IMR-90 (cell line): ENCODE measurements at regions not wholly inside any gene's neighbourhood (a gene's known extent, or its start where the extent isn't known, plus 50 kb on each side); places are given as distances from the start of the nearest gene placed in this dataset.

Experiments used
- ATAC-seq: fragments of 200-7000 bp; cut with Tn5 transposase; 2 replicates; pipeline ENCODE4 v1.9.1; 2020; ENCODE audit warnings: low read depth, mild to moderate bottlenecking, moderate library complexity
- BruUV-seq: library from RNA; stranded (reverse); fragments of 400-500 nt; replicated peaks from 2 replicates; lab custom pipeline; 2021; lab: Mats Ljungman, UMichigan
- CTCF ChIA-PET: fragments of 300-600 bp; formaldehyde crosslinking; extraction: SDS; loops from one replicate; lab custom pipeline; 2021; ENCODE audit warnings: antibody characterized with exemption; lab: Yijun Ruan, JAX
- POLR2A ChIA-PET: fragments of 300-600 bp; sonication (Branson Sonifier 250); formaldehyde crosslinking; loops from one replicate; lab custom pipeline; 2022; ENCODE audit warnings: antibody characterized with exemption; ENCODE audit not compliant: unreplicated experiment; lab: Charles Lee
- DNase-seq: peaks from one replicate; pipeline ENCODE4 v3.0.0; 2013
- H2AFZ ChIP-seq: replicated peaks from 2 replicates; pipeline ENCODE3; 2013; ENCODE audit warnings: low read length, mild to moderate bottlenecking; ENCODE audit not compliant: poor library complexity
- H2AK5ac ChIP-seq: 2 replicates; pipeline ENCODE4 v1.6.1; 2013; ENCODE audit warnings: low read depth, low read length, inconsistent platforms
- H2AK9ac ChIP-seq: replicated peaks from 2 replicates; pipeline ENCODE3; 2013; ENCODE audit warnings: mild to moderate bottlenecking, low read depth, low read length, moderate library complexity; ENCODE audit not compliant: poor library complexity
- H2BK120ac ChIP-seq: 2 replicates; pipeline ENCODE4 v1.6.1; 2013; ENCODE audit warnings: low read depth, low read length, inconsistent platforms
- H2BK15ac ChIP-seq: 3 replicates; pipeline ENCODE4 v1.6.1; 2013; ENCODE audit warnings: low read depth, low read length, inconsistent platforms
- H2BK20ac ChIP-seq: 2 replicates; pipeline ENCODE4 v1.6.1; 2013; ENCODE audit warnings: low read depth, mild to moderate bottlenecking, inconsistent platforms, low read length, moderate library complexity
- H2BK5ac ChIP-seq: 2 replicates; pipeline ENCODE4 v1.6.1; 2013; ENCODE audit warnings: mild to moderate bottlenecking, low read depth, low read length, inconsistent platforms; ENCODE audit not compliant: poor library complexity, severe bottlenecking
- H3K14ac ChIP-seq: replicated peaks from 2 replicates; pipeline ENCODE4 v1.6.1; 2013; ENCODE audit warnings: low read depth, low read length, inconsistent platforms
- H3K18ac ChIP-seq: 2 replicates; pipeline ENCODE4 v1.6.1; 2013; ENCODE audit warnings: low read depth, low read length, control low read depth
- H3K23ac ChIP-seq: 2 replicates; pipeline ENCODE4 v1.6.1; 2013; ENCODE audit warnings: low read depth, low read length, inconsistent platforms
- H3K27ac ChIP-seq: 2 replicates; pipeline ENCODE4 v1.5.1; 2013; ENCODE audit warnings: mild to moderate bottlenecking, control low read depth, low read length; ENCODE audit not compliant: insufficient read depth
- H3K27me3 ChIP-seq: 2 replicates; pipeline ENCODE4 v1.6.1; 2013; ENCODE audit warnings: low read length; ENCODE audit not compliant: control insufficient read depth, insufficient read depth
- H3K36me3 ChIP-seq: 2 replicates; pipeline ENCODE4 v1.6.1; 2013; ENCODE audit warnings: low read length, mixed read lengths; ENCODE audit not compliant: control insufficient read depth, insufficient read depth
- H3K4ac ChIP-seq: 2 replicates; pipeline ENCODE4 v1.6.1; 2013; ENCODE audit warnings: low read depth, low read length, inconsistent platforms
- H3K4me1 ChIP-seq: 2 replicates; pipeline ENCODE4 v1.6.1; 2013; ENCODE audit warnings: low read length, mixed read lengths; ENCODE audit not compliant: control insufficient read depth, insufficient read depth
- H3K4me2 ChIP-seq: 2 replicates; pipeline ENCODE4 v1.6.1; 2013; ENCODE audit warnings: low read depth, mild to moderate bottlenecking, control low read depth, low read length, moderate library complexity
- H3K4me3 ChIP-seq: 2 replicates; pipeline ENCODE4 v1.5.1; 2013; ENCODE audit warnings: low read depth, mild to moderate bottlenecking, control low read depth, low read length, moderate library complexity; ENCODE audit not compliant: insufficient read depth
- H3K56ac ChIP-seq: 2 replicates; pipeline ENCODE4 v1.6.1; 2013; ENCODE audit warnings: low read length, inconsistent platforms; ENCODE audit not compliant: insufficient read depth; ENCODE audit errors: extremely low read depth
- H3K79me1 ChIP-seq, 2 experiments: 2 replicates each; pipeline ENCODE4 v1.6.1; 2013; ENCODE audit warnings: low read length in 2 of 2, inconsistent platforms in 1 of 2, low read depth in 1 of 2
- H3K9ac ChIP-seq: 2 replicates; pipeline ENCODE4 v1.6.1; 2013; ENCODE audit warnings: low read depth, low read length, control low read depth
- H3K9me1 ChIP-seq: 2 replicates; pipeline ENCODE4 v1.6.1; 2013; ENCODE audit warnings: low read length, inconsistent platforms; ENCODE audit not compliant: insufficient read depth
- H3K9me3 ChIP-seq: 2 replicates; pipeline ENCODE4 v1.6.1; 2013; ENCODE audit warnings: low read length; ENCODE audit not compliant: control insufficient read depth, insufficient read depth
- H4K20me1 ChIP-seq: 2 replicates; pipeline ENCODE4 v1.6.1; 2013; ENCODE audit warnings: low read length, inconsistent platforms; ENCODE audit not compliant: insufficient read depth
- H4K5ac ChIP-seq: 2 replicates; pipeline ENCODE4 v1.6.1; 2013; ENCODE audit warnings: mild to moderate bottlenecking, low read depth, low read length, control low read depth
- H4K8ac ChIP-seq, 2 experiments: 2 replicates each; pipeline ENCODE4 v1.6.1; 2013; ENCODE audit warnings: low read depth in 2 of 2, low read length in 2 of 2, control low read depth in 1 of 2, inconsistent platforms in 1 of 2
- H4K91ac ChIP-seq: 2 replicates; pipeline ENCODE4 v1.6.1; 2013; ENCODE audit warnings: low read depth, low read length, inconsistent platforms; ENCODE audit not compliant: insufficient read depth
- CEBPB ChIP-seq: IDR thresholded peaks from 2 replicates; pipeline ENCODE4 v1.6.1; 2012; ENCODE audit warnings: low read depth, low read length, improper control_type of control experiment
- ELK1 ChIP-seq: fragments of 150-350 bp; IDR thresholded peaks from 2 replicates; pipeline ENCODE4 v1.6.1; 2016; ENCODE audit warnings: low read depth, mild to moderate bottlenecking, low read length, moderate library complexity, borderline replicate concordance
- FOS ChIP-seq: fragments of 150-350 bp; IDR thresholded peaks from 2 replicates; pipeline ENCODE4 v1.6.1; 2016; ENCODE audit warnings: low read depth, low read length
- MAFK ChIP-seq: IDR thresholded peaks from 2 replicates; pipeline ENCODE4 v1.6.1; 2012; ENCODE audit warnings: low read depth, low read length, improper control_type of control experiment
- RCOR1 ChIP-seq: IDR thresholded peaks from 2 replicates; pipeline ENCODE4 v1.6.1; 2012; ENCODE audit warnings: mild to moderate bottlenecking, low read length, improper control_type of control experiment; ENCODE audit not compliant: insufficient replicate concordance
- WGBS, 2 experiments: methylation state at CpG; one replicate each; pipeline versions ENCODE4 v1.1.5 to v1.1.7; 2013; ENCODE audit warnings: missing lambda C conversion rate in 2 of 2; ENCODE audit not compliant: insufficient read length in 1 of 2; ENCODE audit errors: extremely low coverage in 2 of 2; 5-methylcytosine and 5-hydroxymethylcytosine counted together
- dilution Hi-C: fragments of 300-500 bp; cut with HindIII; formaldehyde crosslinking; loops from one replicate; pipeline ENCODE4 v1.14.3; 2018; ENCODE audit warnings: low sequenced_read_pairs; ENCODE audit not compliant: unreplicated experiment
- in situ Hi-C: fragments of 300-500 bp; cut with MboI; formaldehyde crosslinking; loops from 3 replicates; pipeline ENCODE4 v1.14.3; 2019; ENCODE audit warnings: low sequenced_read_pairs, inconsistent platforms, mixed read lengths
- intact Hi-C: fragments of 100-400 bp; cut with micrococcal nuclease; formaldehyde crosslinking; loops from 2 replicates; pipeline ENCODE4 v1.10.0; 2022
- TF ChIP-seq, protein P1 (sequence below): fragments of 150-350 bp; IDR thresholded peaks from 2 replicates; pipeline ENCODE4 v1.6.1; 2017; ENCODE audit warnings: mild to moderate bottlenecking, antibody characterized with exemption, low read length, low read depth

GRCh38 chr4:153934688-153935017, 145.8 kb upstream of the SFRP2 start:
- no peak overlapping the region for H2BK120ac ChIP-seq
- intact Hi-C loops = no loop called here
- no peak overlapping the region for H3K56ac ChIP-seq
- no peak overlapping the region for H2BK20ac ChIP-seq
- TF ChIP-seq FOS = no peak
- TF ChIP-seq ELK1 = no peak
- TF ChIP-seq CEBPB = no peak
- TF ChIP-seq RCOR1 = no peak
- TF ChIP-seq, protein P1, sequence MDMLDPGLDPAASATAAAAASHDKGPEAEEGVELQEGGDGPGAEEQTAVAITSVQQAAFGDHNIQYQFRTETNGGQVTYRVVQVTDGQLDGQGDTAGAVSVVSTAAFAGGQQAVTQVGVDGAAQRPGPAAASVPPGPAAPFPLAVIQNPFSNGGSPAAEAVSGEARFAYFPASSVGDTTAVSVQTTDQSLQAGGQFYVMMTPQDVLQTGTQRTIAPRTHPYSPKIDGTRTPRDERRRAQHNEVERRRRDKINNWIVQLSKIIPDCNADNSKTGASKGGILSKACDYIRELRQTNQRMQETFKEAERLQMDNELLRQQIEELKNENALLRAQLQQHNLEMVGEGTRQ = no peak
- no peak for TF ChIP-seq MAFK
- no peak overlapping the region for H3K9ac ChIP-seq
- H2BK5ac ChIP-seq = no peak overlapping the region
- ATAC-seq (no peak), DNase-seq (no peak)
- H3K9me3 ChIP-seq = no peaks in the 10 kb centered on the region
- H3K4ac ChIP-seq = no peak overlapping the region
- no peak overlapping the region for H2AFZ ChIP-seq
- no peak overlapping the region for H4K91ac ChIP-seq
- POLR2A ChIA-PET = no interaction called here
- no TSS peak for BruUV-seq
- no peak overlapping the region for H3K4me2 ChIP-seq
- H4K20me1 ChIP-seq = no peaks in the 10 kb centered on the region
- H2AK5ac ChIP-seq = no peak overlapping the region
- no peaks in the 10 kb centered on the region for H3K4me1 ChIP-seq
- H3K18ac ChIP-seq = no peak overlapping the region
- H3K36me3 ChIP-seq = no peaks in the 10 kb centered on the region
- in situ Hi-C loops = no loop called here
- no peaks in the 10 kb centered on the region for H3K79me1 ChIP-seq
- H3K14ac ChIP-seq = no peak overlapping the region
- no peak overlapping the region for H3K23ac ChIP-seq
- H4K8ac ChIP-seq = no peak overlapping the region
- CTCF ChIA-PET = no interaction called here
- no peak overlapping the region for H2AK9ac ChIP-seq
- no peaks in the 10 kb centered on the region for H3K9me1 ChIP-seq
- no peak overlapping the region for H3K27ac ChIP-seq
- dilution Hi-C loops = no loop called here
- H2BK15ac ChIP-seq = no peak overlapping the region
- no peak overlapping the region for H4K5ac ChIP-seq
- WGBS, 2 experiments = no CpG with 5 or more reads among the region's 3 CpGs
- no peaks in the 10 kb centered on the region for H3K27me3 ChIP-seq
- no peak overlapping the region for H3K4me3 ChIP-seq
